ENCODE measurements at regions not wholly inside any gene's neighbourhood (a gene's known extent, or its start where the extent isn't known, plus 50 kb on each side); places are given as distances from the start of the nearest gene placed in this dataset.

GRCh38 chr20:50318710-50319109, 128.1 kb downstream of the CEBPB start:
- TF ChIP-seq PATZ1 (CRISPR knock-in tag; IDR thresholded peaks at IDR 0.05; ENCODE audit: borderline replicate concordance) (no peak), OSR1 (CRISPR knock-in tag; IDR thresholded peaks at IDR 0.05) (no peak), TSHZ2 (CRISPR knock-in tag; IDR thresholded peaks at IDR 0.05) (no peak), RARB (CRISPR knock-in tag; IDR thresholded peaks at IDR 0.05) (no peak), TCF4 (CRISPR knock-in tag; IDR thresholded peaks at IDR 0.05; ENCODE audit: borderline replicate concordance) (no peak), ARNTL (CRISPR knock-in tag; IDR thresholded peaks at IDR 0.05; ENCODE audit: borderline replicate concordance, low read depth) (no peak), CREB5 (CRISPR knock-in tag; IDR thresholded peaks at IDR 0.05; ENCODE audit: low read depth) (no peak), CSDC2 (CRISPR knock-in tag; IDR thresholded peaks at IDR 0.05) (no peak), ZFP3 (CRISPR knock-in tag; IDR thresholded peaks at IDR 0.05) (no peak), ISL1 (CRISPR knock-in tag; IDR thresholded peaks at IDR 0.05) (no peak)

Measured in SK-N-SH treated with all-trans-retinoic acid at 6 μM for 48 hours (cell line).